Keratinocyte (primary cell): ENCODE measurements at regions not wholly inside any gene's neighbourhood (a gene's known extent, or its start where the extent isn't known, plus 50 kb on each side); places are given as distances from the start of the nearest gene placed in this dataset.

Experiments used
- DNase-seq: peaks from one replicate; pipeline ENCODE4 v3.0.0-alpha.2; 2011; ENCODE audit warnings: low read depth, missing footprints, low spot score
- FAIRE-seq: peaks from 2 replicates; lab custom pipeline; 2011; peaks lifted over from hg19 to GRCh38; lab: Jason Lieb, UNC
- H2AFZ ChIP-seq: 2 replicates; pipeline ENCODE4 v1.6.0; 2012; ENCODE audit warnings: low read length, control low read depth, inconsistent platforms; ENCODE audit not compliant: control insufficient read depth
- H3K27ac ChIP-seq: 2 replicates; pipeline ENCODE4 v1.5.1; 2011; ENCODE audit warnings: low read length; ENCODE audit not compliant: control insufficient read depth, insufficient read depth
- H3K27me3 ChIP-seq: 3 replicates; pipeline ENCODE4 v1.6.0; 2011; ENCODE audit warnings: low read length; ENCODE audit not compliant: control insufficient read depth, insufficient read depth; ENCODE audit errors: extremely low read depth
- H3K36me3 ChIP-seq, 2 experiments: 2 replicates in 1 of 2; 3 replicates in 1 of 2; pipeline ENCODE4 v1.5.1; 2011; ENCODE audit warnings: low read length in 2 of 2, mild to moderate bottlenecking in 1 of 2; ENCODE audit not compliant: control insufficient read depth in 2 of 2, insufficient read depth in 2 of 2; ENCODE audit errors: extremely low read depth in 1 of 2
- H3K4me1 ChIP-seq: 3 replicates; pipeline ENCODE4 v1.5.1; 2011; ENCODE audit warnings: low read length; ENCODE audit not compliant: control insufficient read depth, insufficient read depth; ENCODE audit errors: extremely low read depth
- H3K4me2 ChIP-seq: 3 replicates; pipeline ENCODE4 v1.6.0; 2011; ENCODE audit warnings: low read depth, low read length; ENCODE audit not compliant: control insufficient read depth, insufficient read depth; ENCODE audit errors: extremely low read depth
- H3K4me3 ChIP-seq, 3 experiments: fragments of 200-600 bp in 1 of 3; sonication (generic) in 1 of 3; 2 replicates in 2 of 3; 3 replicates in 1 of 3; pipeline ENCODE4 v1.5.1; 2011 to 2016; ENCODE audit warnings: low read length in 3 of 3, mild to moderate bottlenecking in 3 of 3, control low read depth in 2 of 3, inconsistent platforms in 1 of 3, low read depth in 1 of 3, mixed read lengths in 1 of 3, mixed run types in 1 of 3, moderate library complexity in 1 of 3; ENCODE audit not compliant: control insufficient read depth in 2 of 3, insufficient read depth in 2 of 3; ENCODE audit errors: extremely low read depth in 1 of 3
- H3K79me2 ChIP-seq: 2 replicates; pipeline ENCODE4 v1.6.0; 2012; ENCODE audit warnings: low read length; ENCODE audit not compliant: control insufficient read depth, insufficient read depth
- H3K9ac ChIP-seq: 3 replicates; pipeline ENCODE4 v1.6.0; 2011; ENCODE audit warnings: low read length; ENCODE audit not compliant: control insufficient read depth, insufficient read depth; ENCODE audit errors: extremely low read depth
- H3K9me1 ChIP-seq: 3 replicates; pipeline ENCODE4 v1.6.0; 2011; ENCODE audit warnings: low read length; ENCODE audit not compliant: control insufficient read depth, insufficient read depth; ENCODE audit errors: extremely low read depth
- H3K9me3 ChIP-seq: 2 replicates; pipeline ENCODE4 v1.5.1; 2012; ENCODE audit warnings: low read depth, low read length; ENCODE audit not compliant: control insufficient read depth
- H4K20me1 ChIP-seq: 3 replicates; pipeline ENCODE4 v1.6.0; 2011; ENCODE audit warnings: low read length; ENCODE audit not compliant: control insufficient read depth, insufficient read depth; ENCODE audit errors: extremely low read depth
- EZH2 ChIP-seq: IDR thresholded peaks from one replicate; pipeline ENCODE4 v1.6.1; 2012; ENCODE audit warnings: inconsistent platforms, mild to moderate bottlenecking, low read length, moderate library complexity
- dilution Hi-C: fragments of 300-500 bp; cut with MboI; formaldehyde crosslinking; loops from one replicate; pipeline ENCODE4 v1.7.0; 2020; ENCODE audit warnings: low sequenced_read_pairs; ENCODE audit not compliant: extremely low pct_ligation_motif_present
- TF ChIP-seq, protein P1 (sequence below), 3 experiments: IDR thresholded peaks in 1 of 3; conservative IDR thresholded peaks in 1 of 3; optimal IDR thresholded peaks in 1 of 3; 2 replicates in 2 of 3; 3 replicates in 1 of 3; pipeline versions ENCODE3 to v1.5.1; 2011; ENCODE audit warnings: low read length in 3 of 3, mild to moderate bottlenecking in 3 of 3, moderate library complexity in 2 of 3, control low read depth in 1 of 3, inconsistent platforms in 1 of 3; ENCODE audit not compliant: insufficient read depth in 2 of 3; ENCODE audit errors: extremely low read depth in 1 of 3

DNA sequence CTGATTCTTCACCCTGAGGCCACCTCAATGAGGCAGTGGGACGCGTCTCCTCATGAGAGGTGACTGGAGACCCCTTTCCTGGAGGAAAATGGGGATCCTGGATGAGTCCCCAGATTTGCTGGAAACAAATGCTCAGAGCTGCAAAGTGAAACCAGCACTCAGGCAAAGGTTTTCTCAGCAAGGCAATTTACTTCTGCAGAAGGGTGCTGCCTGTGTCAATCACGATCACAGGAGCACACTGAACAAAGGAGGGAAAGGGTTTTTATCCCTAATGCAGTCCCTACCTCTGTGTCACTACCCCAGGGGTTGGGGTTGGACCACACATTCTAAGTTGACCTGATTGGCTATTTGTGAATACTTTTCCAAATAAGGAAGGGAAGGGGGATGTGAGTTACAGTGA, 69.9 kb upstream of the CDK20 start:
- Histone ChIP-seq H3K9me1 (no peaks in the 10 kb centered on the region), H3K4me3 (no peak overlapping the region), H3K79me2 (no peaks in the 10 kb centered on the region), H3K36me3 (no peaks in the 10 kb centered on the region), H3K9ac (no peak overlapping the region), H3K27me3 (no peaks in the 10 kb centered on the region), H4K20me1 (no peaks in the 10 kb centered on the region), H3K27ac (no peak overlapping the region), H3K4me1 (no peaks in the 10 kb centered on the region), H3K9me3 (peaks cover 8% of the 10 kb centered on the region), H3K4me2 (no peak overlapping the region), H2AFZ (no peak overlapping the region)
- TF ChIP-seq, protein P1, sequence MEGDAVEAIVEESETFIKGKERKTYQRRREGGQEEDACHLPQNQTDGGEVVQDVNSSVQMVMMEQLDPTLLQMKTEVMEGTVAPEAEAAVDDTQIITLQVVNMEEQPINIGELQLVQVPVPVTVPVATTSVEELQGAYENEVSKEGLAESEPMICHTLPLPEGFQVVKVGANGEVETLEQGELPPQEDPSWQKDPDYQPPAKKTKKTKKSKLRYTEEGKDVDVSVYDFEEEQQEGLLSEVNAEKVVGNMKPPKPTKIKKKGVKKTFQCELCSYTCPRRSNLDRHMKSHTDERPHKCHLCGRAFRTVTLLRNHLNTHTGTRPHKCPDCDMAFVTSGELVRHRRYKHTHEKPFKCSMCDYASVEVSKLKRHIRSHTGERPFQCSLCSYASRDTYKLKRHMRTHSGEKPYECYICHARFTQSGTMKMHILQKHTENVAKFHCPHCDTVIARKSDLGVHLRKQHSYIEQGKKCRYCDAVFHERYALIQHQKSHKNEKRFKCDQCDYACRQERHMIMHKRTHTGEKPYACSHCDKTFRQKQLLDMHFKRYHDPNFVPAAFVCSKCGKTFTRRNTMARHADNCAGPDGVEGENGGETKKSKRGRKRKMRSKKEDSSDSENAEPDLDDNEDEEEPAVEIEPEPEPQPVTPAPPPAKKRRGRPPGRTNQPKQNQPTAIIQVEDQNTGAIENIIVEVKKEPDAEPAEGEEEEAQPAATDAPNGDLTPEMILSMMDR (optimal IDR thresholded peaks at IDR 0.05 in 1 of 3, IDR thresholded peaks at IDR 0.05 in 1 of 3, conservative IDR thresholded peaks at IDR 0.05 in 1 of 3; ENCODE audit: extremely low read depth in 1 of 3, insufficient read depth in 2 of 3, low read length in 3 of 3): no peak
- TF ChIP-seq EZH2: no peak
- dilution Hi-C loops: no loop called here
- no peak for DNase-seq
- no peak for FAIRE-seq

DNA sequence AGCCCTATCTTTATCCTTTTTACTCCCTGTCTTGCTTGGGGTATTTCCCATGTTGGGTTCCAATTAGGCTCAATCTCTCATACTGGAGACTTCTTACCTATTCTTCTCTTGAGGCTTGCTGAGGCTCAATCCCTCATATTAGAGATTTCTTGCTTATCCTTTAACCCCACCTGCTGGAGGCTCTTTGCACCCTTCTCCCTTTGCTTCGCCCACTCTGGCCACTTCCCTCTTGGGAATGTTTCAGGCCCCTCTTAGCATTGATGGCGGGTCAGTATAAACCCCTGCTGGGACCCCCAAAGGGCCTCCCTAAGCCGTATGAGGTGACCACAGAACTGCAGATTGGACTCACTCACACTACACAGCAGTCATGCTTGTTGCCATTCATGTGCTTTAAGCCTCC, 69.3 kb upstream of the CDK20 start:
- no peaks in the 10 kb centered on the region for H3K9me1 ChIP-seq
- FAIRE-seq: no peak
- peaks cover 8% of the 10 kb centered on the region for H3K9me3 ChIP-seq
- H3K27me3 ChIP-seq: no peaks in the 10 kb centered on the region
- no peak overlapping the region for H3K27ac ChIP-seq
- dilution Hi-C loops: no loop called here
- TF ChIP-seq, protein P1 (optimal IDR thresholded peaks at IDR 0.05 in 1 of 3, IDR thresholded peaks at IDR 0.05 in 1 of 3, conservative IDR thresholded peaks at IDR 0.05 in 1 of 3; ENCODE audit: extremely low read depth in 1 of 3, insufficient read depth in 2 of 3, low read length in 3 of 3): no peak
- TF ChIP-seq EZH2: no peak
- no peak overlapping the region for H3K4me3 ChIP-seq
- H4K20me1 ChIP-seq: no peaks in the 10 kb centered on the region
- H3K4me1 ChIP-seq: no peaks in the 10 kb centered on the region
- DNase-seq: no peak
- H3K9ac ChIP-seq: no peak overlapping the region
- no peak overlapping the region for H3K4me2 ChIP-seq
- no peaks in the 10 kb centered on the region for H3K79me2 ChIP-seq
- H2AFZ ChIP-seq: no peak overlapping the region
- H3K36me3 ChIP-seq: no peaks in the 10 kb centered on the region
